Stimulated activated CD4-positive, alpha-beta T cell treated with anti-CD3 and anti-CD28 coated beads, Interleukin-4, amount 100 ng/mL, for 48 hours (primary cell): ENCODE measurements at regions not wholly inside any gene's neighbourhood (a gene's known extent, or its start where the extent isn't known, plus 50 kb on each side); places are given as distances from the start of the nearest gene placed in this dataset.
"Not testable (repeated sequence)": the region's sequence is repeated elsewhere in the genome, so short reads cannot be mapped to it uniquely, and the experiment has no call there.

Source experiments
- DNase-seq, 2 donors: peaks; one replicate each; pipeline ENCODE4 v3.0.0-alpha.2; 2020; ENCODE audit warnings: low read depth in 2 of 2

DNA sequence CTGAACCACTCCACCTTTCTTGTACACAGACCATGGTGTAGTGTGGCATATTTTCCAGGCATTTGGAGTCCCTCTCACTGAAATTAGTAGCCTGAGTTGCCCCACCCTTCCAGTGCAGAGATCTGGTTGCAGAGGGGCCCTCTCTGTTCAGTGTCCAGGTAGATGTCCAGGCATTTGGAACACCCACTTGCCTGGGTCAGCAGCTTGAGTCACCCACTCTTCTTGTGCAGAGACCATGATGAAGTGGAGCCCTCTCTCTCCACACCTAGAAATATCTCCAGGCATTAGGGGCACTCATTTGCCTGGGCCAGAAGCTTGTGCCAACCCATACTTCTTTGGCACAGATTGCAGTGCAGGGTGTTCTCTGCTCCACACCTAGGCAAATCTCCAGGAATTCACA lies 2733.3 kb downstream of the PCDH7 start:
- no peak for DNase-seq

DNA sequence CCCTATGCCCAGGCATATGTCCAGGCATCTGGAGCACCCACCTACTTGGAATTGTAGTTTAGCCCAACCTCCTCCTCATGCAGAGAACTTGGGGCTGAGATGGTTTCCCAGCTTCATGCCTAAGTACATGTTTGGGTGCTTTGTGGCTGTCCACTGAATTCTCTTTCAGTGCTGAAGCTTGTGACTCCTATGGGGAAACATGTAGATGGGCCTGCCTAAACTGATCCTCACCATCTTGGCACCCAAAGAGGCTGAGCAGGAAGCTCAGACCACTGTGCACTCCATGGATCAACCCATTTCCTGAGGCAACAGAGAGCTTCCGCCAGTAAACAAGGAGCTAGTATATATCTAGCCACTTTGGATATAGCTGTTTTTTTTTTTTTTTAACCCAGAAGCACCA lies 2733.7 kb downstream of the PCDH7 start:
- no peak for DNase-seq

GRCh38 chr4:33465565-33465964 lies 2745.4 kb downstream of the PCDH7 start:
- DNase-seq: no peak

GRCh38 chr4:33467291-33467690 lies 2747.1 kb downstream of the PCDH7 start:
- no peak for DNase-seq

- DNase-seq: no peak
These were observed 2750.6 kb downstream of the PCDH7 start for GRCh38 chr4:33470805-33471204.

DNA sequence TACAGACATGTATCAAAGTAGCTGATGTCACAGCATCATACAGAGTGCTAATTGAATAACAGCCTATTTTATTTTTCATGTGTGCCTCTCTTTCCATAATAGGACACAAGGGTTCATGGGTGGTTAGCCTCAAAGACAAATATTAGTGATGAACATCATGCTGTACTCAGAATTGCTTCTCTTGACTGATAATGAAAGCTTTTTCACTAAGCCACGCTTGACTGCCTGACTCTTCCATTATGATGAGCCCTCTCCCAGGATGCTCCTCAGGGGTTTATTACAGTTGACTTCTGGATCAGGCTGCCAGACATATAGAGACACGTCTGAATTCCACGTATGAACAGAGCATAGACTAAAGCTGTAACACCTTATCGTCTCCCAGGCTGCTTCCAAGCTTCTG lies 2757.5 kb downstream of the PCDH7 start:
- DNase-seq: no peak

DNA sequence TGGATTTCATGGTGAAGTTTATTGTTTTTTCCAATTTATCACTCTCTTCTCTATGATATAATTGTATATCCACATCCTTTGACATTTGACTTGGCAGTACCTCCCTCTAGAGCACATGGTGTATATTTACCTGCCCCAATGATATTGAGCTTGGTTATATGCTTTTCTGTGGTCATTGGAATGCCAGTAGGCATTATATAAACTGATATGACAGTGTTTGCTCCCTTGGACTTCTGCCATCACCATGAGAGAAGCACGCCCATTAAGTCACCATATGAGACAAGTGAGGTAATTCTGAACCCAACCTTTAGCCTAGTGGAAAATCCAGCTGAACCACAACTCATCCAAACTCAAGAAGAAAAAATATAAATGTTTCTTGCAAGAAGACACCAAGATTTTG lies 2761.5 kb downstream of the ARAP2 start:
- no peak for DNase-seq

DNA sequence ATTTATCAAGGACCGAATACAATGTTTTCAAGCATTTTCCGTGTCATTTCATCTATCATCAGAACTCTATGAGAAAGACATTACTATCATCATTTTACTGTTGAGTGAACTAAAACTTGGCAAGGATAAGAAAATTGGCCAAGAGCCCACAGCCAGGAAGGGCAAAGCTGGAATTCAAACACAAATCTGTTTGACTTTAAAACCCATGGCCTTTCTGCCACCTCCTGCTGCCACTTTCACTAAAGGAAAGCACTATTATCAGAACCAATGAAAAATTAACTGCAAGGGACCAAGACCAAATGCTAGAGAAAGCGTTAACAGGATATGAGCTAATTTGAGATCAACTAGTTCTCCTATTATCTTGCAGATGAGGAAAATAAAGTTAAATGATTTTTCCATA lies 2759.2 kb downstream of the ARAP2 start:
- DNase-seq: no peak

GRCh38 chr4:33493231-33493630 lies 2751.1 kb downstream of the ARAP2 start:
- DNase-seq: no peak

DNA sequence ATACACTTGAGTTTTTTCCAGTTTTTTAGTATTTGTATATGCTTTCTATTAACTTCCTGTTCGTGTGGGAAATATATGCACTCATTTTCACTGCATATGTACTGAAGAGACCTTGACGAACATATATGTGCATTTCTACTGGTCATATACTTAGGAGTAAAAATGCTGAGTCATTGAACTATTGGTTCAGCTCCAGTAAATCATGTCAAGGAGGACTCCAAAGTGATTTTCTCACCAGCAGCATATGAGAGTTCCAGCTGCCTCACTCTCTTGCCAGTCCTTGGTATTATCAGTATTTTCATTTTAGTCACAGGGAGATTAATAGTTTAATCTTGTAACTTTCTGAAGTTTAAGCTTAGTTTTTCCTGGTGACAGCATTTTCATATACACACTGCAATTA lies 2750.2 kb downstream of the ARAP2 start:
- DNase-seq: no peak

DNA sequence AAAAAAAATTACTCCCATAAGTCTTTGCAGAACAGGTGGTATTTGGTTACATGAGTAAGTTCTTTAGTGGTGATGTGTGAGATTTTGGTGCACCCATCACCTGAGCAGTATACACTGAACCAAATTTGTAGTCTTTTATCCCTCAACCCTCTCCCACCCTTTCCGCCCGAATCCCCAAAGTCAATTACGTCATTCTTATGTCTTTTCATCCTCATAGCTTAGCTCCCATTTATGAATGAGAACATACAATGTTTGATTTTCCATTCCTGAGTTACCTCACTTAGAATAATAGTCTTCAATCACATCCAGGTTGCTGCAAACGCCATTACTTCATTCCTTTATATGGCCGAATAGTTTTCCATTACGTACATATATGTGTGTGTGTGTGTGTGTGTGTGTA lies 2742.7 kb downstream of the ARAP2 start:
- not testable (repeated sequence) for DNase-seq

GRCh38 chr4:33512397-33512796 lies 2731.9 kb downstream of the ARAP2 start:
- DNase-seq: no peak

DNA sequence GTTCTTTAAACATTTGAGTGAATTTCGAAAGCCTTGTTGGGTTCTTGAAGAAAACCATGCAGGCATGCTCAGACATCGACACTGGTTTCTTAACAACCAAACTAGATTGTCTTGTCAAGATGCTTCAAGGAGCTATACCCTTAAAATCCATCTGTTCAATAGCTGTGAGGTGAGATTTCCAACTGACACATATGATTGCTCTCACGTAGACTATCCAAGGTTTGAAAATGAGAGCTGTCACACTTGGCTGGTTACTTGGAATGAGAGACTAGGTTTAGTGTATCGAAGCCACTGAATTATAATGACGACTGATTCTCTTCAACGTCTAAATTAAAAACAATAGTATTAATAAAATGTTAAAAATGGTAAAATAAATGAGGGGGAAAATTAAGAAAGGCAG lies 2725.5 kb downstream of the ARAP2 start:
- DNase-seq: no peak

GRCh38 chr4:33532821-33533220 lies 2711.5 kb downstream of the ARAP2 start:
- DNase-seq: no peak

DNA sequence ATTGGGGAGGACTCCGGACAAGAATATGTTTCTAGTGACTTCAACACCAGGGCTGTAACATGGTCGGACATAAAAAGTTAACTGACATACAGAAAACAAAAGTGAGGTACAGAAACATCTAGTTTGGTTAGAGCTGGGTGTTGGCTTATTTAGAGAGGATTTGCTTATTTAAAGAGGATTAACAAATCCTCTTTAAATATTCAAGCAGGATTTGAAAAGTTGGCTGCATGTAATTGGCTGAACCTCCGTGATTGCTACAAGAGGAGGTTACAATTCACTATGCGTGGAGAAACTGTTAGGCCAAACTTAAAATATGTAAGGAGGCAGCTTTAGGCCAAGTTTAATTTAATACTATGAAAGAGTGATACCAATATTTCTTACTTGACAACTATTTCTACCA lies 2707.4 kb downstream of the ARAP2 start:
- DNase-seq: no peak

DNA sequence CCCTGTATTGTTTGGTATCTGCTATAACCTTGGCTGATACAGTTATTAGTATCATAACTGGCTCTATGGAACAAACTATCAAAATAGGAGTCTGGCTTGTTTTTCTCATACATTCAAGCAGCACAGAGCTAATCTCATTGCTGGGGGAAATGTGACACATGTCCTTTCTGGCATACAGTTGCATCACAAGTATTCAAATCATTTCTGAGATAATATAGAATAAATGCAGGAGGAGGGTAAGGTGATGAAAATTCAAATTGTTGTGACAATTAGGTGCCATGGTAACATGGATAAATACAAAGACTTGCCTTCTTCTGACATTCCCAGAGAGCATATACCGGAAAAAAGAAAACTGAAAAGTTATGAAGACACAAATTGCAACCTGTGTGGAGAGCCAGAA lies 2706.8 kb downstream of the ARAP2 start:
- no peak for DNase-seq

DNA sequence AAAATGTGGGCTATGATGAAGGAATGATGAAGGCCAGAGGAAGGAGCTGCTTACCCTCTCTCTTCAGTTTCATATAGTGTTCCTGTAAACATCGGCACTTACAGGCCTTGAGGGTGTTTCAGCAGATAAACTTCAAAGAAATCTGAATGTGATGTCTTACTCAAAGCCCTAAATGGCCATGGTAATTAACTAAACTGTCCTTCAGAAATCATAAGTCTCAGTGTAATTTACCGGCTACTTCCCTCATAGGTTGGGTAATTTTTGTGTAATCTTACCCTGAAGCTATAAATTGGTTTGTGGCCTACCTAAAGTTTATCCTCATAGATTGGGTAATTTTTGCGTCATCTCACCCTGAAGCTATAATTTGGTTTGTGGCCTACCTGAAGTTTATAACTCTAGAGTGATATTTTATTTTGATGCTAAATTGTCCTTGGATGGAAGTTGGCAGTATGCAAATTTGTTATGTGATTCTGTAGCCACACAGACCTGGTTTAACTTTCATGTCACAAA lies 2700.3 kb downstream of the ARAP2 start:
- DNase-seq: no peak

DNA sequence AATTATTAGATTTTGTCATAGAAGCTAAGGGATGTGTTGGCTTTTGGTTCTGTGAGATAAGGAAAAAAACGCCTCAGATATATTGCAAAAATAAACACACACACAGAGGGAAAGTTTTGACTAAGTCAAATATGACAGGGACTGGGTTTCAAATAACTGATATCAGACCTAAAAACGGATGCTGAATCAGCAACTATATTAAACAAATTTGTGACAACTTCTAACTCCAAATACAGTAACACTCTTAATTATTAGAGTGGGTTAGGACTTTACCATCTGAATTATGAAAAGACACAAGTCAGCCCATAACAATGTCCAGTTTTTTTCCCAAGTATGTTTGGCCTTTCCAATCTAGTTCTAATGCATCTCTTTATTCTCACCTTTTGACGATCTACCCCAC lies 2693.1 kb downstream of the ARAP2 start:
- DNase-seq: no peak

- DNase-seq: no peak
These were observed 2683.1 kb downstream of the ARAP2 start for GRCh38 chr4:33561259-33561658.

- no peak for DNase-seq
These were observed 2677.7 kb downstream of the ARAP2 start for GRCh38 chr4:33566649-33567048.

GRCh38 chr4:33577791-33578190 lies 2666.5 kb downstream of the ARAP2 start:
- DNase-seq: no peak

DNA sequence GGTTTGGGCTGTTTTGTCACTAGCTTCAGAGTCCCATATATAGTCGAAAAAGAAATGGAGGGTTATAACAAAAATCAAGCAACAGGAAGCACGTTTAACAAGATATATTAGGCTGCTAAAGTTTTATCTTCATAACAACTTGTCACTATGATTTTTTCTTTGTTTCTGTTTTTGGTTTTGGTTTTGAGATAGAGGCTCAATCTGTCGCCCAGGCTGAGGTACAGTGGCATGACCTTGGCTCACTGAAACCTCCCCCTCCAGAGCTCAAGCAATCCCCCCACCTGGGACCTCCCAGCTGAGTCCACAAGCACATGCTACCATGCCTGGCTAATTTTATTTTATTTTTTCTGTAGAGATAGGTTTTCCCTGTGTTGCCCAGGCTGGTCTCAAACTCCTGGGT lies 2664.4 kb downstream of the ARAP2 start:
- no peak for DNase-seq

GRCh38 chr4:33592701-33593100 lies 2651.6 kb downstream of the ARAP2 start:
- no peak for DNase-seq

- no peak for DNase-seq
These were observed 2637.4 kb downstream of the ARAP2 start for GRCh38 chr4:33606951-33607350.

- no peak for DNase-seq
These were observed 2628.2 kb downstream of the ARAP2 start for GRCh38 chr4:33616121-33616520.
